H1 (cell line): ENCODE measurements at regions not wholly inside any gene's neighbourhood (a gene's known extent, or its start where the extent isn't known, plus 50 kb on each side); places are given as distances from the start of the nearest gene placed in this dataset.

ENCODE experiments used
- CTCF ChIA-PET: fragments of 300-600 bp; sonication (Branson Sonifier 250); formaldehyde crosslinking; loops from one replicate; lab custom pipeline; 2021; ENCODE audit not compliant: partially characterized antibody; lab: Charles Lee
- POLR2A ChIA-PET: fragments of 300-600 bp; sonication (Branson Sonifier 250); formaldehyde crosslinking; loops from one replicate; lab custom pipeline; 2021; ENCODE audit warnings: inconsistent platforms; ENCODE audit not compliant: partially characterized antibody; lab: Charles Lee
- DNase-seq, 2 experiments: peaks; one replicate each; pipeline versions ENCODE4 v3.0.0 to v3.0.0-alpha.2; 2010 to 2022; ENCODE audit warnings: low spot score in 2 of 2, low read depth in 1 of 2, mixed read lengths in 1 of 2
- FAIRE-seq: peaks from 2 replicates; lab custom pipeline; 2011; peaks lifted over from hg19 to GRCh38; lab: Jason Lieb, UNC
- H2AFZ ChIP-seq: 2 replicates; pipeline ENCODE4 v1.8.1; 2012; ENCODE audit warnings: low read length, inconsistent platforms
- H2AK5ac ChIP-seq: 2 replicates; pipeline ENCODE4 v1.6.1; 2013; ENCODE audit warnings: low read depth, low read length
- H2BK120ac ChIP-seq: replicated peaks from 2 replicates; pipeline ENCODE3; 2013; ENCODE audit warnings: low read depth, low read length, inconsistent platforms
- H2BK12ac ChIP-seq: 2 replicates; pipeline ENCODE4 v1.6.1; 2013; ENCODE audit warnings: low read depth, low read length
- H2BK15ac ChIP-seq: 2 replicates; pipeline ENCODE4 v1.6.1; 2013; ENCODE audit warnings: low read length
- H2BK20ac ChIP-seq: 2 replicates; pipeline ENCODE4 v1.6.1; 2013; ENCODE audit warnings: low read length
- H2BK5ac ChIP-seq: 2 replicates; pipeline ENCODE4 v1.6.1; 2013; ENCODE audit warnings: low read depth, low read length
- H3K14ac ChIP-seq: 2 replicates; pipeline ENCODE4 v1.6.1; 2013; ENCODE audit warnings: inconsistent platforms; ENCODE audit not compliant: insufficient read length
- H3K18ac ChIP-seq: 2 replicates; pipeline ENCODE4 v1.6.1; 2013; ENCODE audit warnings: low read length; ENCODE audit errors: extremely low read depth
- H3K23ac ChIP-seq: 2 replicates; pipeline ENCODE4 v1.6.1; 2013; ENCODE audit warnings: inconsistent platforms; ENCODE audit not compliant: insufficient read length
- H3K23me2 ChIP-seq: 2 replicates; pipeline ENCODE4 v1.6.1; 2013; ENCODE audit warnings: low read depth, low read length
- H3K27ac ChIP-seq: 2 replicates; pipeline ENCODE4 v1.6.1; 2011; ENCODE audit warnings: low read depth, low read length, inconsistent platforms
- H3K27me3 ChIP-seq, 4 experiments: replicated peaks in 1 of 4; 1 replicate in 1 of 4; 2 replicates in 3 of 4; pipeline versions ENCODE4 v1.6.1 to v1.8.1; 2011 to 2013; ENCODE audit warnings: low read length in 3 of 4, mild to moderate bottlenecking in 3 of 4, inconsistent platforms in 2 of 4, mixed read lengths in 2 of 4, moderate library complexity in 1 of 4; ENCODE audit not compliant: control insufficient read depth in 3 of 4, insufficient read depth in 3 of 4; ENCODE audit errors: extremely low read depth in 1 of 4
- H3K36me3 ChIP-seq, 4 experiments: 2 replicates each; pipeline versions ENCODE4 v1.6.1 to v1.8.1; 2011 to 2013; ENCODE audit warnings: mild to moderate bottlenecking in 4 of 4, low read length in 3 of 4, moderate library complexity in 2 of 4, control low read depth in 1 of 4, inconsistent platforms in 1 of 4; ENCODE audit not compliant: insufficient read depth in 4 of 4, control insufficient read depth in 2 of 4
- H3K4ac ChIP-seq: replicated peaks from 2 replicates; pipeline ENCODE3; 2013; ENCODE audit warnings: low read length, low read depth, mixed read lengths, inconsistent platforms; ENCODE audit not compliant: insufficient read length
- H3K4me1 ChIP-seq, 4 experiments: replicated peaks in 1 of 4; 1 replicate in 1 of 4; 2 replicates in 3 of 4; pipeline versions ENCODE4 v1.6.1 to v1.8.1; 2011 to 2013; ENCODE audit warnings: low read length in 3 of 4, inconsistent platforms in 2 of 4, mixed read lengths in 1 of 4; ENCODE audit not compliant: insufficient read depth in 4 of 4, control insufficient read depth in 3 of 4
- H3K4me2 ChIP-seq, 2 experiments: 2 replicates each; pipeline versions ENCODE4 v1.6.1 to v1.8.1; 2011 to 2013; ENCODE audit warnings: low read depth in 2 of 2, low read length in 2 of 2, control low read depth in 1 of 2, inconsistent platforms in 1 of 2, mild to moderate bottlenecking in 1 of 2; ENCODE audit not compliant: insufficient read depth in 1 of 2
- H3K4me3 ChIP-seq, 4 experiments: fragments of 200-600, 300-600 bp in 1 of 4; sonication (generic), shearing (Covaris generic), sonication (Bioruptor Twin) in 1 of 4; 2 replicates each; pipeline versions ENCODE4 v1.5.1 to v1.8.1; 2011 to 2016; ENCODE audit warnings: low read length in 4 of 4, low read depth in 3 of 4, control low read depth in 2 of 4, inconsistent platforms in 2 of 4, mild to moderate bottlenecking in 2 of 4, mixed read lengths in 1 of 4, moderate library complexity in 1 of 4; ENCODE audit not compliant: insufficient read depth in 2 of 4; ENCODE audit errors: extremely low read depth in 1 of 4
- H3K56ac ChIP-seq: replicated peaks from 2 replicates; pipeline ENCODE3; 2013; ENCODE audit warnings: low read depth, mild to moderate bottlenecking, mixed read lengths, low read length, inconsistent platforms; ENCODE audit not compliant: insufficient read length
- H3K79me1 ChIP-seq: 2 replicates; pipeline ENCODE4 v1.6.1; 2013; ENCODE audit warnings: low read depth, low read length, control low read depth
- H3K79me2 ChIP-seq, 2 experiments: 2 replicates each; pipeline versions ENCODE4 v1.6.1 to v1.8.1; 2012 to 2013; ENCODE audit warnings: low read length in 2 of 2, mild to moderate bottlenecking in 2 of 2, inconsistent platforms in 1 of 2; ENCODE audit not compliant: insufficient read depth in 2 of 2, control insufficient read depth in 1 of 2
- H3K9ac ChIP-seq, 4 experiments: replicated peaks in 1 of 4; 1 replicate in 1 of 4; 2 replicates in 3 of 4; pipeline versions ENCODE4 v1.6.1 to v1.8.1; 2011 to 2013; ENCODE audit warnings: low read depth in 3 of 4, low read length in 3 of 4, control low read depth in 2 of 4, mild to moderate bottlenecking in 2 of 4, moderate library complexity in 2 of 4, inconsistent platforms in 1 of 4; ENCODE audit errors: extremely low read depth in 1 of 4
- H3K9me3 ChIP-seq, 2 experiments: 2 replicates each; pipeline versions ENCODE4 v1.6.1 to v1.8.1; 2012 to 2013; ENCODE audit warnings: mild to moderate bottlenecking in 2 of 2, moderate library complexity in 2 of 2, control low read depth in 1 of 2, inconsistent platforms in 1 of 2, low read depth in 1 of 2, low read length in 1 of 2, mixed read lengths in 1 of 2; ENCODE audit not compliant: insufficient read depth in 2 of 2
- H4K20me1 ChIP-seq, 2 experiments: replicated peaks in 1 of 2; 2 replicates each; pipeline versions ENCODE3 to v1.8.1; 2011 to 2013; ENCODE audit warnings: inconsistent platforms in 2 of 2, low read length in 2 of 2, mild to moderate bottlenecking in 1 of 2; ENCODE audit not compliant: insufficient read depth in 2 of 2, control insufficient read depth in 1 of 2
- H4K5ac ChIP-seq: 2 replicates; pipeline ENCODE4 v1.6.1; 2013; ENCODE audit warnings: low read length, low read depth, mixed read lengths, inconsistent platforms; ENCODE audit not compliant: insufficient read length
- H4K8ac ChIP-seq: 2 replicates; pipeline ENCODE4 v1.8.0; 2013; ENCODE audit warnings: mild to moderate bottlenecking, moderate library complexity, low read length, inconsistent platforms; ENCODE audit not compliant: insufficient read depth; ENCODE audit errors: extremely low read depth
- H4K91ac ChIP-seq: replicated peaks from 2 replicates; pipeline ENCODE3; 2013; ENCODE audit warnings: low read length, mixed read lengths, inconsistent platforms; ENCODE audit not compliant: insufficient read length
- CBX8 ChIP-seq: fragments of 300-800, 300-1000 bp; sonication (generic); IDR thresholded peaks from 2 replicates; pipeline ENCODE4 v1.7.1; 2016; ENCODE audit warnings: low read depth, low read length, borderline replicate concordance
- CHD1 ChIP-seq: IDR thresholded peaks from 2 replicates; pipeline ENCODE4 v1.6.1; 2012; ENCODE audit warnings: low read depth, low read length, improper control_type of control experiment
- JUND ChIP-seq: IDR thresholded peaks from 2 replicates; pipeline ENCODE4 v1.6.1; 2011; ENCODE audit warnings: mild to moderate bottlenecking, improper control_type of control experiment, low read length
- POU5F1 ChIP-seq: IDR thresholded peaks from 2 replicates; pipeline ENCODE4 v1.6.1; 2011; ENCODE audit warnings: low read depth, mild to moderate bottlenecking, low read length, moderate library complexity
- RAD21 ChIP-seq, 2 experiments: IDR thresholded peaks in 1 of 2; conservative IDR thresholded peaks in 1 of 2; 2 replicates each; pipeline ENCODE4 v1.6.1; 2011; ENCODE audit warnings: low read depth in 2 of 2, low read length in 2 of 2, improper control_type of control experiment in 1 of 2, inconsistent platforms in 1 of 2, mild to moderate bottlenecking in 1 of 2, moderate library complexity in 1 of 2
- SAP30 ChIP-seq: fragments of 300-600 bp; sonication (generic); IDR thresholded peaks from 2 replicates; pipeline ENCODE4 v1.7.1; 2012; ENCODE audit warnings: low read length, moderate library complexity, mild to moderate bottlenecking, inconsistent platforms; ENCODE audit not compliant: insufficient read depth, insufficient replicate concordance
- SIX5 ChIP-seq: IDR thresholded peaks from 2 replicates; pipeline ENCODE4 v1.6.1; 2011; ENCODE audit warnings: mild to moderate bottlenecking, low read depth, low read length
- SP2 ChIP-seq: IDR thresholded peaks from 2 replicates; pipeline ENCODE4 v1.6.1; 2012; ENCODE audit warnings: mild to moderate bottlenecking, low read length, inconsistent platforms
- SUZ12 ChIP-seq: fragments of 200-600 bp; sonication (generic); IDR thresholded peaks from 2 replicates; pipeline ENCODE4 v1.6.1; 2012; ENCODE audit warnings: mild to moderate bottlenecking, inconsistent platforms, low read length, moderate library complexity, mixed read lengths
- TBP ChIP-seq: IDR thresholded peaks from 2 replicates; pipeline ENCODE4 v1.6.1; 2011; ENCODE audit warnings: low read depth, low read length, improper control_type of control experiment
- WGBS, 2 experiments: shearing (Covaris generic) in 1 of 2; methylation state at CpG; one replicate each; pipeline versions ENCODE4 v1.1.6 to v1.1.7; 2013 to 2015; ENCODE audit warnings: low lambda C conversion rate in 2 of 2, mixed read lengths in 2 of 2, inconsistent platforms in 1 of 2, low coverage in 1 of 2, missing lambda C conversion rate in 1 of 2; ENCODE audit not compliant: insufficient replicate concordance in 2 of 2, insufficient coverage in 1 of 2, insufficient read length in 1 of 2; ENCODE audit errors: extremely low coverage in 1 of 2, missing lambda C conversion rate in 1 of 2; 5-methylcytosine and 5-hydroxymethylcytosine counted together
- TF ChIP-seq, protein P1 (sequence below): IDR thresholded peaks from 2 replicates; pipeline ENCODE4 v1.6.1; 2012; ENCODE audit warnings: low read length, inconsistent platforms

DNA sequence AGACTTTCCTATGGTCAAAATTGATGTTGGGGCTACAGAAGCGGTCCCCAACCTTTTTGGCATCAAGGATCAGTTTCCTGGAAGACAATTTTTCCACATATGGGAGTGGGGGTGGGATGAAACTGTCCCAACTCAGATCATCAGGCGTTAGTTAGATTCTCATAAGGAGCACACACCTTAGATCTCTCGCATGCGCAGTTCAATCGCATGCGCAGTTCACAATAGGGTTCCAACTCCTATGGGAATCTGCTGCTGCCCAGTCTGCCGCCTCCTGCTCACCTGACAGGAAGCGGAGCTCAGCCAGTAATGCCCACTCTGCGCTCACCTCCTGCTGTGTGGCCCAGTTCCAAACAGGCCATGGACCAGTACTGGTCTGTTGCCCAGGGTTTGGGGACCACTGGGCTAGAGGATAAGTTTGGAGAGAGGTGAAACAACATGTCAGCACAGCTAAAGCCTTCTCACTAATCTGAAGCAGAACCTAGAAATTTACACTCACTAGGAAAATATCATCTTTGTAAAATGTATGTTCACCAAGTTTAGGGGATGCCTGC is 410.8 kb upstream of the ZNF804A start:
- H3K9ac ChIP-seq: no peak overlapping the region
- no peak overlapping the region for H3K27ac ChIP-seq
- H3K27me3 ChIP-seq: no peaks in the 10 kb centered on the region
- no peak overlapping the region for H2BK12ac ChIP-seq
- CTCF ChIA-PET: no interaction called here
- no peak for FAIRE-seq
- no peak overlapping the region for H2AK5ac ChIP-seq
- no peak overlapping the region for H4K5ac ChIP-seq
- H4K20me1 ChIP-seq: no peaks in the 10 kb centered on the region
- no peaks in the 10 kb centered on the region for H3K36me3 ChIP-seq
- no peak overlapping the region for H3K4ac ChIP-seq
- WGBS, 2 experiments: 97% methylated on average over 9 of the region's 9 CpGs; no CpG with 5 or more reads in 1 of the 2 experiments
- H4K8ac ChIP-seq: no peak overlapping the region
- no peaks in the 10 kb centered on the region for H3K4me1 ChIP-seq
- no peak overlapping the region for H3K18ac ChIP-seq
- no peak overlapping the region for H3K14ac ChIP-seq
- DNase-seq: no peak
- H3K4me2 ChIP-seq: no peak overlapping the region
- H3K79me2 ChIP-seq: no peaks in the 10 kb centered on the region
- no peak overlapping the region for H4K91ac ChIP-seq
- POLR2A ChIA-PET: no interaction called here
- H3K9me3 ChIP-seq: no peaks in the 10 kb centered on the region
- H2BK15ac ChIP-seq: no peak overlapping the region
- H2AFZ ChIP-seq: no peak overlapping the region
- H3K23me2 ChIP-seq: no peaks in the 10 kb centered on the region
- H2BK20ac ChIP-seq: no peak overlapping the region
- TF ChIP-seq SAP30: no peak
- no peak for TF ChIP-seq CBX8
- no peak for TF ChIP-seq CHD1
- no peak for TF ChIP-seq JUND
- TF ChIP-seq TBP: no peak
- no peak for TF ChIP-seq RAD21 (IDR thresholded peaks at IDR 0.05 in 1 of 2, conservative IDR thresholded peaks at IDR 0.05 in 1 of 2; ENCODE audit: low read depth in 2 of 2, low read length in 2 of 2)
- TF ChIP-seq SP2: no peak
- TF ChIP-seq POU5F1: no peak
- no peak for TF ChIP-seq SIX5
- TF ChIP-seq, protein P1, sequence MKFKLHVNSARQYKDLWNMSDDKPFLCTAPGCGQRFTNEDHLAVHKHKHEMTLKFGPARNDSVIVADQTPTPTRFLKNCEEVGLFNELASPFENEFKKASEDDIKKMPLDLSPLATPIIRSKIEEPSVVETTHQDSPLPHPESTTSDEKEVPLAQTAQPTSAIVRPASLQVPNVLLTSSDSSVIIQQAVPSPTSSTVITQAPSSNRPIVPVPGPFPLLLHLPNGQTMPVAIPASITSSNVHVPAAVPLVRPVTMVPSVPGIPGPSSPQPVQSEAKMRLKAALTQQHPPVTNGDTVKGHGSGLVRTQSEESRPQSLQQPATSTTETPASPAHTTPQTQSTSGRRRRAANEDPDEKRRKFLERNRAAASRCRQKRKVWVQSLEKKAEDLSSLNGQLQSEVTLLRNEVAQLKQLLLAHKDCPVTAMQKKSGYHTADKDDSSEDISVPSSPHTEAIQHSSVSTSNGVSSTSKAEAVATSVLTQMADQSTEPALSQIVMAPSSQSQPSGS: no peak
- TF ChIP-seq SUZ12: no peak
- H3K23ac ChIP-seq: no peak overlapping the region
- no peak overlapping the region for H3K4me3 ChIP-seq
- no peak overlapping the region for H2BK120ac ChIP-seq
- no peak overlapping the region for H2BK5ac ChIP-seq
- no peaks in the 10 kb centered on the region for H3K79me1 ChIP-seq
- no peak overlapping the region for H3K56ac ChIP-seq
